ENCODE measurements at regions not wholly inside any gene's neighbourhood (a gene's known extent, or its start where the extent isn't known, plus 50 kb on each side); places are given as distances from the start of the nearest gene placed in this dataset.

GRCh38 chr2:174668075-174668474 lies 70.5 kb upstream of the WIPF1 start:
- H2AFZ ChIP-seq (ENCODE audit: low read depth) = no peak overlapping the region
- H3K9ac ChIP-seq = no peak overlapping the region
- H3K27ac ChIP-seq = no peak overlapping the region
- no peak overlapping the region for H3K4me2 ChIP-seq
- TF ChIP-seq, protein P1, sequence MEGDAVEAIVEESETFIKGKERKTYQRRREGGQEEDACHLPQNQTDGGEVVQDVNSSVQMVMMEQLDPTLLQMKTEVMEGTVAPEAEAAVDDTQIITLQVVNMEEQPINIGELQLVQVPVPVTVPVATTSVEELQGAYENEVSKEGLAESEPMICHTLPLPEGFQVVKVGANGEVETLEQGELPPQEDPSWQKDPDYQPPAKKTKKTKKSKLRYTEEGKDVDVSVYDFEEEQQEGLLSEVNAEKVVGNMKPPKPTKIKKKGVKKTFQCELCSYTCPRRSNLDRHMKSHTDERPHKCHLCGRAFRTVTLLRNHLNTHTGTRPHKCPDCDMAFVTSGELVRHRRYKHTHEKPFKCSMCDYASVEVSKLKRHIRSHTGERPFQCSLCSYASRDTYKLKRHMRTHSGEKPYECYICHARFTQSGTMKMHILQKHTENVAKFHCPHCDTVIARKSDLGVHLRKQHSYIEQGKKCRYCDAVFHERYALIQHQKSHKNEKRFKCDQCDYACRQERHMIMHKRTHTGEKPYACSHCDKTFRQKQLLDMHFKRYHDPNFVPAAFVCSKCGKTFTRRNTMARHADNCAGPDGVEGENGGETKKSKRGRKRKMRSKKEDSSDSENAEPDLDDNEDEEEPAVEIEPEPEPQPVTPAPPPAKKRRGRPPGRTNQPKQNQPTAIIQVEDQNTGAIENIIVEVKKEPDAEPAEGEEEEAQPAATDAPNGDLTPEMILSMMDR (conservative IDR thresholded peaks at IDR 0.05; ENCODE audit: low read depth, low read length) = no peak
- H3K79me2 ChIP-seq (ENCODE audit: insufficient read depth, low read depth) = no peaks in the 10 kb centered on the region
- H3K36me3 ChIP-seq (ENCODE audit: insufficient read depth) = no peaks in the 10 kb centered on the region
- H3K4me3 ChIP-seq (IDR thresholded peaks at IDR 0.05; ENCODE audit: insufficient read depth, low read depth, low read length) = no peak overlapping the region
- H4K20me1 ChIP-seq (ENCODE audit: insufficient read depth) = no peaks in the 10 kb centered on the region
- peaks cover 44% of the 10 kb centered on the region for H3K4me1 ChIP-seq (ENCODE audit: low read depth, poor library complexity, severe bottlenecking)
- no peaks in the 10 kb centered on the region for H3K27me3 ChIP-seq (ENCODE audit: insufficient read depth, low read depth)

GRCh38 chr2:174667250-174667860 lies 69.8 kb upstream of the WIPF1 start:
- H3K36me3 ChIP-seq (ENCODE audit: insufficient read depth) = no peaks in the 10 kb centered on the region
- H3K27me3 ChIP-seq (ENCODE audit: insufficient read depth, low read depth) = no peaks in the 10 kb centered on the region
- H3K4me1 ChIP-seq (ENCODE audit: low read depth, poor library complexity, severe bottlenecking) = peaks cover 44% of the 10 kb centered on the region
- H3K4me2 ChIP-seq = no peak overlapping the region
- H2AFZ ChIP-seq (ENCODE audit: low read depth) = no peak overlapping the region
- no peak overlapping the region for H3K9ac ChIP-seq
- H3K79me2 ChIP-seq (ENCODE audit: insufficient read depth, low read depth) = no peaks in the 10 kb centered on the region
- no peak overlapping the region for H3K27ac ChIP-seq
- no peaks in the 10 kb centered on the region for H4K20me1 ChIP-seq (ENCODE audit: insufficient read depth)
- no peak overlapping the region for H3K4me3 ChIP-seq (IDR thresholded peaks at IDR 0.05; ENCODE audit: insufficient read depth, low read depth, low read length)
- TF ChIP-seq, protein P1 (conservative IDR thresholded peaks at IDR 0.05; ENCODE audit: low read depth, low read length) = no peak

DNA sequence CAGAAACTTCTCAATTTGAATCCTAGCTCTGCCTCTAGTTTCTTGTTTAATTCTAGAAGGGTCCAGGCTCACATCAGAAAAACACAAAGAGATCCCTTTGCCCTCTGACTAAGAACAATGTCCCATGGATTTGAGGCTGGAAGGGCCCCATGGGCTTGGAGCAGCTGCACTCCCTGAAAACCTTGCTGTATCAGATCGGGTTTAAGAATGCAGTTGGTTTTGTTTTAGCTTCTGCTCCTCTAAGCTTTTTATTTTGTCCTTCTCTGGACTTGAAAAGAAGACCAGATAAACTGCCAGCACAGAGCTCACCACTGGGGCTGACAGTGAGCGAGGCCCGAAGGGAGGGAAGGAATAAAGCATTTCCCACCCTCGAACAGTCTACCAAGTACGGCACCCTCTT lies 69.2 kb upstream of the WIPF1 start:
- Histone ChIP-seq H3K36me3 (ENCODE audit: insufficient read depth) (no peaks in the 10 kb centered on the region), H3K27me3 (ENCODE audit: insufficient read depth, low read depth) (no peaks in the 10 kb centered on the region), H3K4me3 (IDR thresholded peaks at IDR 0.05; ENCODE audit: insufficient read depth, low read depth, low read length) (no peak overlapping the region), H3K4me1 (ENCODE audit: low read depth, poor library complexity, severe bottlenecking) (peaks cover 44% of the 10 kb centered on the region), H4K20me1 (ENCODE audit: insufficient read depth) (no peaks in the 10 kb centered on the region), H3K27ac (no peak overlapping the region), H2AFZ (ENCODE audit: low read depth) (no peak overlapping the region), H3K4me2 (no peak overlapping the region), H3K79me2 (ENCODE audit: insufficient read depth, low read depth) (no peaks in the 10 kb centered on the region), H3K9ac (no peak overlapping the region)
- TF ChIP-seq, protein P1 (conservative IDR thresholded peaks at IDR 0.05; ENCODE audit: low read depth, low read length) = no peak

- Histone ChIP-seq H3K4me3 (IDR thresholded peaks at IDR 0.05; ENCODE audit: insufficient read depth, low read depth, low read length) (no peak overlapping the region), H4K20me1 (ENCODE audit: insufficient read depth) (no peaks in the 10 kb centered on the region), H3K4me2 (no peak overlapping the region), H3K36me3 (ENCODE audit: insufficient read depth) (no peaks in the 10 kb centered on the region), H3K27ac (no peak overlapping the region), H3K79me2 (ENCODE audit: insufficient read depth, low read depth) (no peaks in the 10 kb centered on the region), H3K9ac (no peak overlapping the region), H2AFZ (ENCODE audit: low read depth) (no peak overlapping the region), H3K4me1 (ENCODE audit: low read depth, poor library complexity, severe bottlenecking) (peaks cover 44% of the 10 kb centered on the region), H3K27me3 (ENCODE audit: insufficient read depth, low read depth) (no peaks in the 10 kb centered on the region)
- TF ChIP-seq, protein P1 (conservative IDR thresholded peaks at IDR 0.05; ENCODE audit: low read depth, low read length) = no peak
Measured at GRCh38 chr2:174666312-174666711, 68.7 kb upstream of the WIPF1 start.

Data from KMS-11 (cell line).